ENCODE measurements at regions not wholly inside any gene's neighbourhood (a gene's known extent, or its start where the extent isn't known, plus 50 kb on each side); places are given as distances from the start of the nearest gene placed in this dataset.

- no peak for DNase-seq
Observed at GRCh38 chr12:65628061-65628460, 196.2 kb upstream of the HMGA2 start.

- no peak for DNase-seq
Observed at GRCh38 chr12:65630555-65630954, 193.7 kb upstream of the HMGA2 start.

- DNase-seq = no peak
Observed at GRCh38 chr12:65631621-65632111, 192.6 kb upstream of the HMGA2 start.

GRCh38 chr12:65632131-65632855, 192.0 kb upstream of the HMGA2 start:
- no peak for DNase-seq

DNA sequence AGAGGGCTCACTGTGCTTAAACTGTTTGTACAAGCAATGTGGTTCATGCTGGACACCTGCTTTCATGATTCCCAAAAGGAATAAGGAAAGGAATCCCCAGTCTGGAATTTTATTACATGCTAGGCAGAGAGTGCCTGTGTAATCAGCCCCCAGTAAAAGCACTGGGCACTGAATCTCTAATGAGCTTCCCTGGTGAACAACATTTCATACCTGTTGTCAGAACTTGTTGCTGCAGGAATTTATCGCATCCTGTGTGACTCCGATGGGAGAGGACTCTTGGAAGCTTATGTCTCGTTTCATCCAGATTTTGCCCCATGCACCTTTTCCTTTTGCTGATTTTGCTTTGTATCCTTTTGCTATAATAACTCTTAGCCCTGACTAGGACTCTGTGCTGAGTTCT, 190.2 kb upstream of the HMGA2 start:
- DNase-seq = no peak

DNA sequence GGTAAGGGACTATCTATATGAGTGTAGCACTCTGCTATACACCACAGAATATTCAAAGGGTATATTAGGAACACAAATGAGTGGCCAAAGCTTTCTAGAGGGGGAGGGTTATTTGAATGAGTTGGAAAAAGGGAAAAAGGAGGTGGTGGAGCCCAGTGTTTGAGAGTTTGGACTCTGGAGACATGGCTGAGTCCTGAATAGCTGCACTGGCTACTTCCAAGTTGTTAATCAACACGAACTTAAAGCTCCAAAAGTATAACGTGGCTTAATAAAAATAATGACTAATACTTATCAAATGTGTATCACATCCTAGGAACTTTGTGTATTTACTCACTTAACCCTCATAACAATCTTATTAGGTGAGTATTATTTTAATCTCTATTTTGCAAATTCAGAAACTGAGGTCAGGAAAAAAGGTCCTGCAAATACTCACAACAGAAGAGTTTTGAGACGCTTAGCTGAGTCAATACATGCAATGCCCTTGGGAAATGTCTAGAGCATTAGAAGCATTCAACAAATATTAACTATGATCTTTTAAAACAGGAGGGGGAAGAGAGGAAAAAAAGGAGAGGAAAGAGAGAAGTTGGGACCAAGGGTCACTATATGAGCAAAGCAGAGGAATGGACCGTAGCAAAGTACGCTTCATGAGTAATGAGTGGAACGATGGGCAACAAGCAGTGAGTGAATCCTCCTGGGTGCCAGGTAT, 189.5 kb upstream of the HMGA2 start:
- DNase-seq = no peak

DNA sequence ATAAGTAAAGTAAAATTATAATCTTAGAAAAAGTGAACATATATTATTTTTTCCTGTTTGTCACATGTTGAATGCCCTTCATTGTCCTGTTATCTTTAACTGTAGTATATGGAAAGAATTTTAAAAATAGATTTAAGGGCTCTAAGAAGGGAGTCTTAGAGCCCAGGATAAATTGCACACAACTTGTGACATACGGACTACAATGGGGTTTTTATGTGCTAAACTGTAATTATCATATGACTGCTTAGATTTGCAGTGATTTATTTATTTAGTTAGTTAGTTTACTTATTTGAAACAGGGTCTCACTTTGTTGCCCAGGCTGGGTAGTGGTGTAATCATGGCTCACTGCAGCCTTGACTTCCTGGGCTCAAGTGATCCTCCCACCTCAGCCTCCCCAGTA, 187.8 kb upstream of the HMGA2 start:
- DNase-seq = no peak

GRCh38 chr12:65637150-65637549, 187.1 kb upstream of the HMGA2 start:
- DNase-seq = no peak

DNA sequence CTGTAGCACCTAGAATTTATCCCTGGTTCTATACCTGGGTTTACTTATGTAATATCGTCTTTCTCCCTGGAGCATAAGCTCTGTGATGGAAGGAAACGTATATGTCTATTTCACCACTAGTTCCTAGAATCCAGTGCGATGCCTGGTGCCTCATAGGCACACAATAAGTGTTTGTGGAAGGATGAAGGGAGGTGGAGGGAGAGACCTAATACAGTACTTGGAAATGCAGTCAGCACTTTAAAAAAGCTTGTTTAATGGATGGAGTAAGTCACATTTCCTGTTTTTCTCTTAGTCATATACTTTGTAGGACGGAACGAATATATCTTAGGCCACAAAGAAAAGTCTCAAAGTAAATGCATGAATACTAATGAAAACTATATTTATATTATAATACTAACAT, 186.5 kb upstream of the HMGA2 start:
- no peak for DNase-seq

DNA sequence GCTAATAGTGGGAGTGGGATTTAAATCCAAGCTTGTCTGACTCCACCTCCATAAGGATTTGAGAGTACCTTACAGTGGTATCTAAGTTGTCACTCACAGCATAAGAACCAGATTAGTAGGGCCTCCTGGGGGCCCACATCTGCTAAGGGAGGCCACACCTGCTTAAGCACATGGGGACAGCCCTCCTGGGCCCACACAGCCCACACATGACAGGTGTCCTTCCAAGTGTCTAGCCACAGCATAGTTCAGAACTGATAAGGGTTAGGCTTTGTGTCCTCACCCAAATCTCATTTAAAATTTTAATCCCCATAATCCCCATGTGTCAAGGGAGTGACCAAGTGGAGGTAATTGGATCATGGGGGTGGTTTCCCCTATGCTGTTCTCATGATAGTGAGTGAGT, 186.0 kb upstream of the HMGA2 start:
- DNase-seq = no peak

DNA sequence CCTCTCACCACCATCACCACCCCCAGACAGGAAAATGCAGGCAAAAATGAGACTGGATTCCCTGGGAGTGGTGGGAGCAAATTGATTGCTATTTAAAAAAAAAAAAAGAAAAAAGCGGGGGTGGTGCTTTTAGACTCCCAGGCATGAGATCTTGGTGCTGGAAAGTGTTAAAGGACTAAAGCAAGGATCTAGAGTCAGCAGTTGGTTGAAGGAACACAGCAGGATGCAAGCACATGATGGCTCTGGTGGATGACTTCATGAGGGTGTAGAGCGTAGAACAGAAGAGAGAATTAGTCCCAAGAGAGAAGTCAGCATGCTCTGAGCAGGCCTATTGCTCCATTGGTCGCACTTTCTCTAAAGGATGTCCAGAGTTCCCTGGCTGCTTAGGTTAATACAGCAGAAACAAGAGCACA, 183.8 kb upstream of the HMGA2 start:
- DNase-seq = no peak

DNA sequence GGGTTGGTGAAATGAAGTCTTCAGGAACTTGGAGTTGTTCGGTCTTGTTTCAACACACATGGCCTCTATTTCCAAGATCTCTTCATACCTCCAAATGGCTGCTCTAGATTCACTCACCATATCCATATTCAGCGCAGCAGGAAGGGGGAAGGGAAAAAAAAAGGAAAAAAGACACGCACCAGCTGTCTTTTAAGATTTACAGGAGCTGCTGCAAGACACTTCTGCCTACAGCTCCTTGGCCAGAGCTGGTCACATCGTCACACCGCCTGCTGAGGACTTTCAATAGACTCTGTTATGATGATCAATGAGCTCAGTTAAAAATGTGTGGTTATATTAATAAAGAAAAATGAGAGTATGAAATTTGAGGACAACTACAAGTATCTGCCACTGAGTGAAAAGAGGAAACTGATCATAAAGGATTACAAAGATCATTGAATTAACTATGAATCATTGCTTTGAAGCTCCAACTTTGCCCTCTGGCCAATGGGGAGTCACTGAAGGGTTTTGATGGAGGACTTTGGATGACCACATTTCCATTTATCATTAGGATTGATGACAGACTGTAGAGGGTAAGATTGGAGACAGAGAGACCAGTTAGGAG, 182.1 kb upstream of the HMGA2 start:
- no peak for DNase-seq

DNA sequence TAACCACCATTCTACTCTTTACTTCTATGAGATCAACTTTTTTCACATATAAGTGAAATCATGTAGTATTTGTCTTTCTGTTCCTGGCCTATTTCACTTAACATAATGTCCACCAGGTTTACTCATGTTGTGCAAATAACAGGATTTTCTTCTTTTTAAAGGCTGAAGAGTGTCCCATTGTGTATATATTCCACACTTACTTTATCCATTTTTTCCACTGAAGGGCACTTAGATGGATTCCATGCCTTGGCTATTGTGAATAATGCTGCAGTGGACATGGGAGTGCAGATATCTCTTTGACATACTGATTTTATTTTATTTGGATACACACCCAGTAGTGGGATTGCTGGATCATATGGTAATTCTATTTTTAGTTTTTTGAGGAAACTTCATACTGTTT, 181.1 kb upstream of the HMGA2 start:
- no peak for DNase-seq

GRCh38 chr12:65643595-65644386, 180.5 kb upstream of the HMGA2 start:
- no peak for DNase-seq

- DNase-seq = no peak
Observed at GRCh38 chr12:65646127-65646643, 178.1 kb upstream of the HMGA2 start.

DNA sequence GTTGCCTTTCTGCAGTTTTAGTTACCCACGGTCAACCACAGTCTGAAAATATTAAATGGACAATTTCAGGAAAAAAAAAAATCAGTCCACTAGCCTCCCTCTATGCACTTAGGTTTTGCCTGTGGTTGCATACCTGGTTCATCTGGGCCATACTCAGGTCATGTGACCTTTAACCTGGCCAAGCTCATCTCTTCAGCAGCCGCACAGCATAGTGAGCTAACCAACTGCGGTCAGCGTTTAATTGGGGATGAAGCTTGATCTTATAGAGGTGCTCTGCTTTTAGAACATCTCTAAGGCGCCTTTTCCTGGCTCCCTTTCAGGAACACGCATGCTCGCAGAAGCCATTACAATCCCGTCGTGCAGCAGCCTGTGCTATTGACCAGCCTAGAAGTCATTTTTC, 177.2 kb upstream of the HMGA2 start:
- no peak for DNase-seq

- DNase-seq = no peak
Observed at GRCh38 chr12:65648461-65648860, 175.8 kb upstream of the HMGA2 start.

- DNase-seq = no peak
Observed at GRCh38 chr12:65649126-65649525, 175.2 kb upstream of the HMGA2 start.

GRCh38 chr12:65651060-65651459, 173.2 kb upstream of the HMGA2 start:
- no peak for DNase-seq

- DNase-seq = no peak
Observed at GRCh38 chr12:65653321-65653720, 171.0 kb upstream of the HMGA2 start.

- DNase-seq = no peak
Observed at GRCh38 chr12:65653946-65654629, 170.2 kb upstream of the HMGA2 start.
